ENCODE measurements at regions not wholly inside any gene's neighbourhood (a gene's known extent, or its start where the extent isn't known, plus 50 kb on each side); places are given as distances from the start of the nearest gene placed in this dataset.

- no peaks in the 10 kb centered on the region for H3K36me3 ChIP-seq (ENCODE audit: insufficient read depth, low read length)
- no peaks in the 10 kb centered on the region for H3K9me3 ChIP-seq (replicated peaks; ENCODE audit: low read length)
- H3K4me2 ChIP-seq (ENCODE audit: low read length) = no peak overlapping the region
- no peaks in the 10 kb centered on the region for H3K27me3 ChIP-seq (ENCODE audit: control insufficient read depth, insufficient read depth, low read length)
- no peak overlapping the region for H3K9ac ChIP-seq (ENCODE audit: low read depth, low read length)
- peaks cover 11% of the 10 kb centered on the region for H3K4me1 ChIP-seq (ENCODE audit: control insufficient read depth, insufficient read depth, low read length)
- H3K4me3 ChIP-seq (ENCODE audit: low read length) = no peak overlapping the region
Observed at GRCh38 chr5:36355516-36355915, 53.8 kb upstream of the RANBP3L start.

DNA sequence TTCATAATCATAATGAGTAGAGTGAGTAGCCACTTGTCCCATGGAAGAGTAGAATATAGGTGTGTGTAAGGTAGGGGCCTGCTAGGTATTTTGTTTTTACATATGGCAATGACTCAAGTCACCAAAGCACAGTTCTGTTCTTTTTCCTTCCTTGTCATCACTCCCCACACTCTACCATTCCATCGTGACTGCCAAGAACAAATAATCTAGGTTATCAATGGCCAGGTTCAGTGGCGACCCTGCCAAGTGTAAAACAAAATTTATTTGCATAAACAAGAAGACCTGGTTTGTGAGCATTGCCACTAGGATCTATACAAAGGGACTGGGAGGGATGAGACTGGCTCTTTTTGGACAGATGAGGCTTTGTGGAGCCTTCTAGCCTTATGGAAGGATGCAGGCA, 55.2 kb upstream of the RANBP3L start:
- H3K27me3 ChIP-seq (ENCODE audit: control insufficient read depth, insufficient read depth, low read length) = no peaks in the 10 kb centered on the region
- H3K4me1 ChIP-seq (ENCODE audit: control insufficient read depth, insufficient read depth, low read length) = peaks cover 11% of the 10 kb centered on the region
- H3K4me2 ChIP-seq (ENCODE audit: low read length) = no peak overlapping the region
- no peak overlapping the region for H3K9ac ChIP-seq (ENCODE audit: low read depth, low read length)
- H3K9me3 ChIP-seq (replicated peaks; ENCODE audit: low read length) = no peaks in the 10 kb centered on the region
- no peak overlapping the region for H3K4me3 ChIP-seq (ENCODE audit: low read length)
- no peaks in the 10 kb centered on the region for H3K36me3 ChIP-seq (ENCODE audit: insufficient read depth, low read length)

DNA sequence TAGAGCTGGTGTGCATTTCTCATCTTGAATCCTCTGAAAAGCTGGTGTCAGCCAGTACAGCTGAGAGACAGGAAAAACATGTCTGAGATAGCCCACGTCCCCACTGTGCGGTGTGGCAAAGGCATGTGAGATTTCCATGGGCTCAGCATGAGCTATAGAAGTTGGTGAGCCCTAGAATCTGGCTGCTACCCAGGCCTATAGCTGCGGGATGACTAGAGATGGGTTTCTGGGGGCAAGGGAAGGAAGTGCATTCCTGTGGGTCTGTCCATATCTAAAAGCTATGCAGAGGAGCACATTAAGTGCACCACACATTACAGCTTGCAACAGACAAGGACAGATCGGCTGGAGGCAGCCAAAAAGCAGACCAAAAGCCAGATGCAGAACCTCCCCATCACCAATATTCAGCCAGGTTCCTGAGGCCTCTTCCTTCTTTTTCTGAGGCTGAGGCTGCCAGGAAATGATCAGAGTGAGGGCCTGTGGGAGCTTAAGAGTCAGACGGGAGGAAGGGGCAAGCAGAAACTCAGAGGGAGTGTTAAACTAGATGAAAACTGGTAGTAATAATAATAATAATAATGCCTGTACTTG, 55.8 kb upstream of the RANBP3L start:
- H3K36me3 ChIP-seq (ENCODE audit: insufficient read depth, low read length) = no peaks in the 10 kb centered on the region
- H3K9ac ChIP-seq (ENCODE audit: low read depth, low read length) = no peak overlapping the region
- peak overlapping the region; percentile 42 for H3K4me2 ChIP-seq (ENCODE audit: low read length)
- H3K9me3 ChIP-seq (replicated peaks; ENCODE audit: low read length) = no peaks in the 10 kb centered on the region
- no peak overlapping the region for H3K4me3 ChIP-seq (ENCODE audit: low read length)
- H3K4me1 ChIP-seq (ENCODE audit: control insufficient read depth, insufficient read depth, low read length) = peaks cover 11% of the 10 kb centered on the region
- H3K27me3 ChIP-seq (ENCODE audit: control insufficient read depth, insufficient read depth, low read length) = no peaks in the 10 kb centered on the region

DNA sequence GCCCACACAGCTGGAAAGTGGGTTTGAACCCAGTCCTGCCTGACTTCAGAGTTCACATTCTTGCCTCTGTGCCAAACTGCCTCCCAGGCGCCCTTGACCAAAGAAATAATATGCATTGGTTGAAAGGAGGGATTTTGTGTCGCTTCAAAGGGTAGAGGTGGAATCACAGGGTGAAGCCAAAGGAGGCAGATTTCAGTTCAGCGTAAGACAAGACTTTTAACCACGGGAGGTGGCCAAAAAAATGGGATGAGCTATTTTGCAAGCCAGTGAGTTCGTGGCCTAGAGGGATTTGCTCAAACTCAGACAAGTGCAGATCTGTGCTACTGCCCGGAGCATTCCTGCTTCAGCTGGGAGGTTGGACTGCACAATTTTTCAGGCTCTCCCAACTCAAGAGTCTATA, 57.6 kb upstream of the RANBP3L start:
- no peak overlapping the region for H3K9ac ChIP-seq (ENCODE audit: low read depth, low read length)
- no peak overlapping the region for H3K4me2 ChIP-seq (ENCODE audit: low read length)
- peaks cover 16% of the 10 kb centered on the region for H3K4me1 ChIP-seq (ENCODE audit: control insufficient read depth, insufficient read depth, low read length)
- no peaks in the 10 kb centered on the region for H3K36me3 ChIP-seq (ENCODE audit: insufficient read depth, low read length)
- H3K4me3 ChIP-seq (ENCODE audit: low read length) = no peak overlapping the region
- H3K9me3 ChIP-seq (replicated peaks; ENCODE audit: low read length) = no peaks in the 10 kb centered on the region
- H3K27me3 ChIP-seq (ENCODE audit: control insufficient read depth, insufficient read depth, low read length) = no peaks in the 10 kb centered on the region

DNA sequence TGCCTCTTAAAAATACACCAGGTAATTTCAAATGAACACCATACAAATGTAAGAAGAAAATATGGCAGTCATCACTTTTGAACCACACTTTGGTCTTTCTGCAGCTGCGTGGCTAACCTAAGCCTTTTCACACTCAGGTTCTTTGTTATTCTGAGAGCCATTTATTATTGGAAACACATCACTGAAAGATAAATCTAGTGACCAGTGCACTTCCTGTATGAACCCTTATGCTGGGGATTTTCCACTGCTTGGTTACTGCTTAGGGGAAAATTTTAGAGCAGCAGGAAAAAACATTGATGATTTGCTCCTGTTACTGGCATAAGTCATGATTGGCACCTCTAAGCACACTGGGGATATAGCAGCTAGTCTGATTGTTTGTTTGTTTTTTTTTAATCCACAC, 58.6 kb upstream of the RANBP3L start:
- Histone ChIP-seq H3K4me1 (ENCODE audit: control insufficient read depth, insufficient read depth, low read length) (peaks cover 16% of the 10 kb centered on the region), H3K9ac (ENCODE audit: low read depth, low read length) (no peak overlapping the region), H3K4me3 (ENCODE audit: low read length) (no peak overlapping the region), H3K36me3 (ENCODE audit: insufficient read depth, low read length) (no peaks in the 10 kb centered on the region), H3K9me3 (replicated peaks; ENCODE audit: low read length) (no peaks in the 10 kb centered on the region), H3K4me2 (ENCODE audit: low read length) (no peak overlapping the region), H3K27me3 (ENCODE audit: control insufficient read depth, insufficient read depth, low read length) (no peaks in the 10 kb centered on the region)

GRCh38 chr5:36363101-36363500, 61.4 kb upstream of the RANBP3L start:
- Histone ChIP-seq H3K4me1 (ENCODE audit: control insufficient read depth, insufficient read depth, low read length) (peaks cover 23% of the 10 kb centered on the region), H3K27me3 (ENCODE audit: control insufficient read depth, insufficient read depth, low read length) (no peaks in the 10 kb centered on the region), H3K9me3 (replicated peaks; ENCODE audit: low read length) (no peaks in the 10 kb centered on the region), H3K4me2 (ENCODE audit: low read length) (no peak overlapping the region), H3K9ac (ENCODE audit: low read depth, low read length) (no peak overlapping the region), H3K36me3 (ENCODE audit: insufficient read depth, low read length) (no peaks in the 10 kb centered on the region), H3K4me3 (ENCODE audit: low read length) (no peak overlapping the region)

DNA sequence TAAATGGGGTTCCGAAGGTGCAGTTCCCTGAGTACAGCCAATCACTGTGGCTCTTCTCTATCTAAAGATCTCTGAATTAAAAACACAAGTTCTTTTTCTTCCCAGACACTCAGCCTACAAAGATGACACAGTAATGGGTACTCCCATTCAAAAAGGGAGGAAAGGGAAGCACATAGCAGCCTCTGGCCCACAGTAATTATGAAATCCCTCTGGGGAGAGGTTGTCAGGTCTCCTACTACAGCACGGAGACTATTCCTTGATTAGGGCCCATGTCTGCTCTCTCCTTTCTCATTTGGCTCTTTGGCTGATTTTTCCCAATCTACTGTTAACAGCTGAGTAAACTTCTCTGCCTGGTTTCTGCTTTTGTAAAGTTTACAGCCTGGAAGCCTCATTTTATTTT, 62.0 kb upstream of the RANBP3L start:
- Histone ChIP-seq H3K9me3 (replicated peaks; ENCODE audit: low read length) (no peaks in the 10 kb centered on the region), H3K4me1 (ENCODE audit: control insufficient read depth, insufficient read depth, low read length) (peaks cover 23% of the 10 kb centered on the region), H3K36me3 (ENCODE audit: insufficient read depth, low read length) (no peaks in the 10 kb centered on the region), H3K9ac (ENCODE audit: low read depth, low read length) (no peak overlapping the region), H3K4me2 (ENCODE audit: low read length) (no peak overlapping the region), H3K4me3 (ENCODE audit: low read length) (no peak overlapping the region), H3K27me3 (ENCODE audit: control insufficient read depth, insufficient read depth, low read length) (no peaks in the 10 kb centered on the region)

- H3K36me3 ChIP-seq (ENCODE audit: insufficient read depth, low read length) = no peaks in the 10 kb centered on the region
- H3K4me2 ChIP-seq (ENCODE audit: low read length) = no peak overlapping the region
- peaks cover 23% of the 10 kb centered on the region for H3K4me1 ChIP-seq (ENCODE audit: control insufficient read depth, insufficient read depth, low read length)
- no peaks in the 10 kb centered on the region for H3K9me3 ChIP-seq (replicated peaks; ENCODE audit: low read length)
- H3K27me3 ChIP-seq (ENCODE audit: control insufficient read depth, insufficient read depth, low read length) = no peaks in the 10 kb centered on the region
- H3K9ac ChIP-seq (ENCODE audit: low read depth, low read length) = no peak overlapping the region
- no peak overlapping the region for H3K4me3 ChIP-seq (ENCODE audit: low read length)
Observed at GRCh38 chr5:36364473-36364872, 62.8 kb upstream of the RANBP3L start.

GRCh38 chr5:36365896-36366295, 64.2 kb upstream of the RANBP3L start:
- Histone ChIP-seq H3K27me3 (ENCODE audit: control insufficient read depth, insufficient read depth, low read length) (no peaks in the 10 kb centered on the region), H3K9ac (ENCODE audit: low read depth, low read length) (no peak overlapping the region), H3K4me2 (ENCODE audit: low read length) (no peak overlapping the region), H3K36me3 (ENCODE audit: insufficient read depth, low read length) (no peaks in the 10 kb centered on the region), H3K4me1 (ENCODE audit: control insufficient read depth, insufficient read depth, low read length) (peaks cover 23% of the 10 kb centered on the region), H3K4me3 (ENCODE audit: low read length) (no peak overlapping the region), H3K9me3 (replicated peaks; ENCODE audit: low read length) (no peaks in the 10 kb centered on the region)

DNA sequence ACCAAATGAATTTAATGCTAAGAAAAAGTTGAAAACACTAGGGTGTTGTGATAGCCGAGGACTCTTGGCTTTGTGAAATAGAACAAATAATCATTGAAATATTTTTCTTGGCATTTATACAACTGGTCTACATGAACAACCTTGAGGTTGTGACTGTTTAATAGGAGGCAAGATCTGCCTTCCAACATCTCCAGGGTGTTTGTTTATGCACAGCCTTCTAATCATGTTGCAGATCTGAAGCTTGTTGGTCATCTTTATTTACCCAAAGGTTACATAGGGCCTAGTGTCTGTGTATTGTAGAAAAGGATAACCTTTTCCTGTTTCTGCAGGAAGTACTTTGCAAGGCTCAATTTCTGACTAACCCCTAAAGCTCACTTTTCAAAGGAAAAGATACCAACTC, 65.2 kb upstream of the RANBP3L start:
- Histone ChIP-seq H3K27me3 (ENCODE audit: control insufficient read depth, insufficient read depth, low read length) (no peaks in the 10 kb centered on the region), H3K9ac (ENCODE audit: low read depth, low read length) (no peak overlapping the region), H3K4me1 (ENCODE audit: control insufficient read depth, insufficient read depth, low read length) (peaks cover 23% of the 10 kb centered on the region), H3K36me3 (ENCODE audit: insufficient read depth, low read length) (no peaks in the 10 kb centered on the region), H3K9me3 (replicated peaks; ENCODE audit: low read length) (no peaks in the 10 kb centered on the region), H3K4me3 (ENCODE audit: low read length) (no peak overlapping the region), H3K4me2 (ENCODE audit: low read length) (no peak overlapping the region)

- Histone ChIP-seq H3K4me1 (ENCODE audit: control insufficient read depth, insufficient read depth, low read length) (peaks cover 23% of the 10 kb centered on the region), H3K4me3 (ENCODE audit: low read length) (no peak overlapping the region), H3K27me3 (ENCODE audit: control insufficient read depth, insufficient read depth, low read length) (no peaks in the 10 kb centered on the region), H3K9me3 (replicated peaks; ENCODE audit: low read length) (no peaks in the 10 kb centered on the region), H3K9ac (ENCODE audit: low read depth, low read length) (no peak overlapping the region), H3K36me3 (ENCODE audit: insufficient read depth, low read length) (no peaks in the 10 kb centered on the region), H3K4me2 (ENCODE audit: low read length) (no peak overlapping the region)
Observed at GRCh38 chr5:36367524-36367923, 65.8 kb upstream of the RANBP3L start.

- H3K4me2 ChIP-seq (ENCODE audit: low read length) = no peak overlapping the region
- no peak overlapping the region for H3K9ac ChIP-seq (ENCODE audit: low read depth, low read length)
- H3K36me3 ChIP-seq (ENCODE audit: insufficient read depth, low read length) = no peaks in the 10 kb centered on the region
- no peaks in the 10 kb centered on the region for H3K9me3 ChIP-seq (replicated peaks; ENCODE audit: low read length)
- H3K27me3 ChIP-seq (ENCODE audit: control insufficient read depth, insufficient read depth, low read length) = no peaks in the 10 kb centered on the region
- H3K4me3 ChIP-seq (ENCODE audit: low read length) = no peak overlapping the region
- H3K4me1 ChIP-seq (ENCODE audit: control insufficient read depth, insufficient read depth, low read length) = peaks cover 31% of the 10 kb centered on the region
Observed at GRCh38 chr5:36369219-36369690, 67.6 kb upstream of the RANBP3L start.

Measured in skeletal muscle satellite cell (primary cell).